H1 (cell line): ENCODE measurements at regions not wholly inside any gene's neighbourhood (a gene's known extent, or its start where the extent isn't known, plus 50 kb on each side); places are given as distances from the start of the nearest gene placed in this dataset.

Experiments used
- CTCF ChIA-PET: fragments of 300-600 bp; sonication (Branson Sonifier 250); formaldehyde crosslinking; loops from one replicate; lab custom pipeline; 2021; ENCODE audit not compliant: partially characterized antibody; lab: Charles Lee
- POLR2A ChIA-PET: fragments of 300-600 bp; sonication (Branson Sonifier 250); formaldehyde crosslinking; loops from one replicate; lab custom pipeline; 2021; ENCODE audit warnings: inconsistent platforms; ENCODE audit not compliant: partially characterized antibody; lab: Charles Lee
- DNase-seq, 2 experiments: peaks; one replicate each; pipeline versions ENCODE4 v3.0.0 to v3.0.0-alpha.2; 2010 to 2022; ENCODE audit warnings: low spot score in 2 of 2, low read depth in 1 of 2, mixed read lengths in 1 of 2
- FAIRE-seq: peaks from 2 replicates; lab custom pipeline; 2011; peaks lifted over from hg19 to GRCh38; lab: Jason Lieb, UNC
- H2AFZ ChIP-seq: 2 replicates; pipeline ENCODE4 v1.8.1; 2012; ENCODE audit warnings: low read length, inconsistent platforms
- H2AK5ac ChIP-seq: 2 replicates; pipeline ENCODE4 v1.6.1; 2013; ENCODE audit warnings: low read depth, low read length
- H2BK120ac ChIP-seq: replicated peaks from 2 replicates; pipeline ENCODE3; 2013; ENCODE audit warnings: low read depth, low read length, inconsistent platforms
- H2BK12ac ChIP-seq: 2 replicates; pipeline ENCODE4 v1.6.1; 2013; ENCODE audit warnings: low read depth, low read length
- H2BK15ac ChIP-seq: 2 replicates; pipeline ENCODE4 v1.6.1; 2013; ENCODE audit warnings: low read length
- H2BK20ac ChIP-seq: 2 replicates; pipeline ENCODE4 v1.6.1; 2013; ENCODE audit warnings: low read length
- H2BK5ac ChIP-seq: 2 replicates; pipeline ENCODE4 v1.6.1; 2013; ENCODE audit warnings: low read depth, low read length
- H3K14ac ChIP-seq: 2 replicates; pipeline ENCODE4 v1.6.1; 2013; ENCODE audit warnings: inconsistent platforms; ENCODE audit not compliant: insufficient read length
- H3K18ac ChIP-seq: 2 replicates; pipeline ENCODE4 v1.6.1; 2013; ENCODE audit warnings: low read length; ENCODE audit errors: extremely low read depth
- H3K23ac ChIP-seq: 2 replicates; pipeline ENCODE4 v1.6.1; 2013; ENCODE audit warnings: inconsistent platforms; ENCODE audit not compliant: insufficient read length
- H3K23me2 ChIP-seq: 2 replicates; pipeline ENCODE4 v1.6.1; 2013; ENCODE audit warnings: low read depth, low read length
- H3K27ac ChIP-seq: 2 replicates; pipeline ENCODE4 v1.6.1; 2011; ENCODE audit warnings: low read depth, low read length, inconsistent platforms
- H3K27me3 ChIP-seq, 4 experiments: replicated peaks in 1 of 4; 1 replicate in 1 of 4; 2 replicates in 3 of 4; pipeline versions ENCODE4 v1.6.1 to v1.8.1; 2011 to 2013; ENCODE audit warnings: low read length in 3 of 4, mild to moderate bottlenecking in 3 of 4, inconsistent platforms in 2 of 4, mixed read lengths in 2 of 4, moderate library complexity in 1 of 4; ENCODE audit not compliant: control insufficient read depth in 3 of 4, insufficient read depth in 3 of 4; ENCODE audit errors: extremely low read depth in 1 of 4
- H3K36me3 ChIP-seq, 4 experiments: 2 replicates each; pipeline versions ENCODE4 v1.6.1 to v1.8.1; 2011 to 2013; ENCODE audit warnings: mild to moderate bottlenecking in 4 of 4, low read length in 3 of 4, moderate library complexity in 2 of 4, control low read depth in 1 of 4, inconsistent platforms in 1 of 4; ENCODE audit not compliant: insufficient read depth in 4 of 4, control insufficient read depth in 2 of 4
- H3K4ac ChIP-seq: replicated peaks from 2 replicates; pipeline ENCODE3; 2013; ENCODE audit warnings: low read length, low read depth, mixed read lengths, inconsistent platforms; ENCODE audit not compliant: insufficient read length
- H3K4me1 ChIP-seq, 4 experiments: replicated peaks in 1 of 4; 1 replicate in 1 of 4; 2 replicates in 3 of 4; pipeline versions ENCODE4 v1.6.1 to v1.8.1; 2011 to 2013; ENCODE audit warnings: low read length in 3 of 4, inconsistent platforms in 2 of 4, mixed read lengths in 1 of 4; ENCODE audit not compliant: insufficient read depth in 4 of 4, control insufficient read depth in 3 of 4
- H3K4me2 ChIP-seq, 2 experiments: 2 replicates each; pipeline versions ENCODE4 v1.6.1 to v1.8.1; 2011 to 2013; ENCODE audit warnings: low read depth in 2 of 2, low read length in 2 of 2, control low read depth in 1 of 2, inconsistent platforms in 1 of 2, mild to moderate bottlenecking in 1 of 2; ENCODE audit not compliant: insufficient read depth in 1 of 2
- H3K4me3 ChIP-seq, 4 experiments: fragments of 200-600, 300-600 bp in 1 of 4; sonication (generic), shearing (Covaris generic), sonication (Bioruptor Twin) in 1 of 4; 2 replicates each; pipeline versions ENCODE4 v1.5.1 to v1.8.1; 2011 to 2016; ENCODE audit warnings: low read length in 4 of 4, low read depth in 3 of 4, control low read depth in 2 of 4, inconsistent platforms in 2 of 4, mild to moderate bottlenecking in 2 of 4, mixed read lengths in 1 of 4, moderate library complexity in 1 of 4; ENCODE audit not compliant: insufficient read depth in 2 of 4; ENCODE audit errors: extremely low read depth in 1 of 4
- H3K56ac ChIP-seq: replicated peaks from 2 replicates; pipeline ENCODE3; 2013; ENCODE audit warnings: low read depth, mild to moderate bottlenecking, mixed read lengths, low read length, inconsistent platforms; ENCODE audit not compliant: insufficient read length
- H3K79me1 ChIP-seq: 2 replicates; pipeline ENCODE4 v1.6.1; 2013; ENCODE audit warnings: low read depth, low read length, control low read depth
- H3K79me2 ChIP-seq, 2 experiments: 2 replicates each; pipeline versions ENCODE4 v1.6.1 to v1.8.1; 2012 to 2013; ENCODE audit warnings: low read length in 2 of 2, mild to moderate bottlenecking in 2 of 2, inconsistent platforms in 1 of 2; ENCODE audit not compliant: insufficient read depth in 2 of 2, control insufficient read depth in 1 of 2
- H3K9ac ChIP-seq, 4 experiments: replicated peaks in 1 of 4; 1 replicate in 1 of 4; 2 replicates in 3 of 4; pipeline versions ENCODE4 v1.6.1 to v1.8.1; 2011 to 2013; ENCODE audit warnings: low read depth in 3 of 4, low read length in 3 of 4, control low read depth in 2 of 4, mild to moderate bottlenecking in 2 of 4, moderate library complexity in 2 of 4, inconsistent platforms in 1 of 4; ENCODE audit errors: extremely low read depth in 1 of 4
- H3K9me3 ChIP-seq, 2 experiments: 2 replicates each; pipeline versions ENCODE4 v1.6.1 to v1.8.1; 2012 to 2013; ENCODE audit warnings: mild to moderate bottlenecking in 2 of 2, moderate library complexity in 2 of 2, control low read depth in 1 of 2, inconsistent platforms in 1 of 2, low read depth in 1 of 2, low read length in 1 of 2, mixed read lengths in 1 of 2; ENCODE audit not compliant: insufficient read depth in 2 of 2
- H4K20me1 ChIP-seq, 2 experiments: replicated peaks in 1 of 2; 2 replicates each; pipeline versions ENCODE3 to v1.8.1; 2011 to 2013; ENCODE audit warnings: inconsistent platforms in 2 of 2, low read length in 2 of 2, mild to moderate bottlenecking in 1 of 2; ENCODE audit not compliant: insufficient read depth in 2 of 2, control insufficient read depth in 1 of 2
- H4K5ac ChIP-seq: 2 replicates; pipeline ENCODE4 v1.6.1; 2013; ENCODE audit warnings: low read length, low read depth, mixed read lengths, inconsistent platforms; ENCODE audit not compliant: insufficient read length
- H4K8ac ChIP-seq: 2 replicates; pipeline ENCODE4 v1.8.0; 2013; ENCODE audit warnings: mild to moderate bottlenecking, moderate library complexity, low read length, inconsistent platforms; ENCODE audit not compliant: insufficient read depth; ENCODE audit errors: extremely low read depth
- H4K91ac ChIP-seq: replicated peaks from 2 replicates; pipeline ENCODE3; 2013; ENCODE audit warnings: low read length, mixed read lengths, inconsistent platforms; ENCODE audit not compliant: insufficient read length
- BRCA1 ChIP-seq: IDR thresholded peaks from 2 replicates; pipeline ENCODE4 v1.6.1; 2012; ENCODE audit warnings: low read depth, low read length, improper control_type of control experiment
- CBX5 ChIP-seq: fragments of 300-800, 300-1000 bp; sonication (generic); IDR thresholded peaks from 2 replicates; pipeline ENCODE4 v1.7.1; 2016; ENCODE audit warnings: antibody characterized with exemption, low read length, low read depth
- CBX8 ChIP-seq: fragments of 300-800, 300-1000 bp; sonication (generic); IDR thresholded peaks from 2 replicates; pipeline ENCODE4 v1.7.1; 2016; ENCODE audit warnings: low read depth, low read length, borderline replicate concordance
- CREB1 ChIP-seq: IDR thresholded peaks from 2 replicates; pipeline ENCODE4 v1.6.1; 2012; ENCODE audit warnings: inconsistent platforms
- E2F6 ChIP-seq: IDR thresholded peaks from 2 replicates; pipeline ENCODE4 v1.6.1; 2012; ENCODE audit warnings: inconsistent platforms
- FOSL1 ChIP-seq: IDR thresholded peaks from 2 replicates; pipeline ENCODE4 v1.6.1; 2011; ENCODE audit warnings: mild to moderate bottlenecking, low read depth, low read length, moderate library complexity; ENCODE audit not compliant: insufficient read depth
- GTF2F1 ChIP-seq: IDR thresholded peaks from 2 replicates; pipeline ENCODE4 v1.6.1; 2012; ENCODE audit warnings: low read depth, low read length, improper control_type of control experiment, borderline replicate concordance
- JUND ChIP-seq: IDR thresholded peaks from 2 replicates; pipeline ENCODE4 v1.6.1; 2011; ENCODE audit warnings: mild to moderate bottlenecking, improper control_type of control experiment, low read length
- NRF1 ChIP-seq: IDR thresholded peaks from 2 replicates; pipeline ENCODE4 v1.6.1; 2011; ENCODE audit warnings: mild to moderate bottlenecking, low read depth, low read length, improper control_type of control experiment
- RXRA ChIP-seq: IDR thresholded peaks from 2 replicates; pipeline ENCODE4 v1.6.1; 2011; ENCODE audit warnings: low read depth, mild to moderate bottlenecking, low read length, moderate library complexity; ENCODE audit not compliant: insufficient read depth
- SIX5 ChIP-seq: IDR thresholded peaks from 2 replicates; pipeline ENCODE4 v1.6.1; 2011; ENCODE audit warnings: mild to moderate bottlenecking, low read depth, low read length
- SRF ChIP-seq: IDR thresholded peaks from 2 replicates; pipeline ENCODE4 v1.6.1; 2011; ENCODE audit warnings: mild to moderate bottlenecking, low read depth, low read length, moderate library complexity
- TEAD4 ChIP-seq: IDR thresholded peaks from 2 replicates; pipeline ENCODE4 v1.6.1; 2012; ENCODE audit warnings: low read depth, low read length, inconsistent platforms, mixed read lengths
- USF2 ChIP-seq: IDR thresholded peaks from 2 replicates; pipeline ENCODE4 v1.6.1; 2011; ENCODE audit warnings: low read length, improper control_type of control experiment
- WGBS, 2 experiments: shearing (Covaris generic) in 1 of 2; methylation state at CpG; one replicate each; pipeline versions ENCODE4 v1.1.6 to v1.1.7; 2013 to 2015; ENCODE audit warnings: low lambda C conversion rate in 2 of 2, mixed read lengths in 2 of 2, inconsistent platforms in 1 of 2, low coverage in 1 of 2, missing lambda C conversion rate in 1 of 2; ENCODE audit not compliant: insufficient replicate concordance in 2 of 2, insufficient coverage in 1 of 2, insufficient read length in 1 of 2; ENCODE audit errors: extremely low coverage in 1 of 2, missing lambda C conversion rate in 1 of 2; 5-methylcytosine and 5-hydroxymethylcytosine counted together

DNA sequence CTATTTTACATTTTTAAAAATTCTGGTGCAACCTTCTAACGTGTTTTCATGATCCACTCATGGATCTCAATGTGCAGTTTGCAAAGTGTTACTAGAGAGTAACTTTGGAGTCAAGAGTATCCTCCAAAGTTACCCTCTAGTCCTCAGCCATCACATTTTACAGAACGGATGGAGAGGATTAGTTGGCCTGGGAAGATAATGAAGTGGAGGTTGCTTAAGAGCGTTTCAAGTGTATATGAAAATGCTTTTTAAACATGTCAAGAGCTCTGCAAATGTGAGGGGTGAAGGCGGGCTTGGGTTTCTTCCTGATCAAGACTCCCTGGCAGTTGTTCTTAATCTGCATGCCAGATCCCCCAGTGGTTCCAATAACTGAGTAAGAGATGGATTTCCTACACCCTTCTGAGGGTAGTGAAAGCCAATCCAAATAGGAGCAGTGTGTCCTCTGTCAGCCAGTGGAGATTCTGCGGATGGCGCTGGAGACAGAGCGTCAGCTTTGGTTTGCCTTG lies 299.4 kb upstream of the NPVF start:
- 87% methylated on average over 7 of the region's 7 CpGs; no CpG with 5 or more reads in 1 of the 2 experiments for WGBS, 2 experiments
- H3K79me2 ChIP-seq, result no peaks in the 10 kb centered on the region
- H4K20me1 ChIP-seq, result no peaks in the 10 kb centered on the region
- H4K91ac ChIP-seq, result no peak overlapping the region
- no peaks in the 10 kb centered on the region for H3K79me1 ChIP-seq
- H2BK12ac ChIP-seq, result no peak overlapping the region
- no peaks in the 10 kb centered on the region for H3K27me3 ChIP-seq
- POLR2A ChIA-PET, result no interaction called here
- H3K4me2 ChIP-seq, result no peak overlapping the region
- H3K36me3 ChIP-seq, result no peaks in the 10 kb centered on the region
- no peaks in the 10 kb centered on the region for H3K4me1 ChIP-seq
- no peak overlapping the region for H4K8ac ChIP-seq
- no peak overlapping the region for H2BK5ac ChIP-seq
- H2AFZ ChIP-seq, result no peak overlapping the region
- H3K18ac ChIP-seq, result no peak overlapping the region
- no peaks in the 10 kb centered on the region for H3K23me2 ChIP-seq
- no peak overlapping the region for H2BK120ac ChIP-seq
- no peak overlapping the region for H2BK20ac ChIP-seq
- H2AK5ac ChIP-seq, result no peak overlapping the region
- DNase-seq (no peak), FAIRE-seq (no peak)
- H3K23ac ChIP-seq, result no peak overlapping the region
- H3K4me3 ChIP-seq, result no peak overlapping the region
- H4K5ac ChIP-seq, result no peak overlapping the region
- H3K4ac ChIP-seq, result no peak overlapping the region
- no peak overlapping the region for H3K56ac ChIP-seq
- H3K27ac ChIP-seq, result no peak overlapping the region
- CTCF ChIA-PET, result interaction anchor here (1.0 to 1.8 kb wide), 4 partner anchors 34 to 269 kb away, joined by 3 to 6 read pairs (median 4); no protein-coding TSS in a partner anchor
- H3K9ac ChIP-seq, result no peak overlapping the region
- no peak overlapping the region for H2BK15ac ChIP-seq
- no peaks in the 10 kb centered on the region for H3K9me3 ChIP-seq
- H3K14ac ChIP-seq, result no peak overlapping the region
- TF ChIP-seq CREB1 (no peak), SRF (no peak), JUND (no peak), FOSL1 (no peak), TEAD4 (no peak), CBX8 (no peak), GTF2F1 (no peak), NRF1 (no peak), USF2 (no peak), CBX5 (no peak), E2F6 (no peak), SIX5 (no peak), BRCA1 (no peak), RXRA (no peak)
